ENCODE measurements at regions not wholly inside any gene's neighbourhood (a gene's known extent, or its start where the extent isn't known, plus 50 kb on each side); places are given as distances from the start of the nearest gene placed in this dataset.

- DNase-seq: no peak
- H3K27me3 Mint-ChIP-seq (ENCODE audit: low read depth, poor library complexity): peaks cover 5% of the 10 kb centered on the region
- no peak overlapping the region for H3K4me3 Mint-ChIP-seq
- H3K9me3 Mint-ChIP-seq: no peaks in the 10 kb centered on the region
- H3K36me3 Mint-ChIP-seq (ENCODE audit: low read depth): no peaks in the 10 kb centered on the region
- no peak overlapping the region for H3K27ac Mint-ChIP-seq
- TF ChIP-seq CTCF (IDR thresholded peaks at IDR 0.05): no peak
- peaks cover 31% of the 10 kb centered on the region for H3K4me1 Mint-ChIP-seq
Observed at GRCh38 chr10:65796472-65796871, 1129.4 kb upstream of the LRRTM3 start.

- no peak for TF ChIP-seq CTCF (IDR thresholded peaks at IDR 0.05)
- H3K36me3 Mint-ChIP-seq (ENCODE audit: low read depth): no peaks in the 10 kb centered on the region
- no peak overlapping the region for H3K27ac Mint-ChIP-seq
- no peaks in the 10 kb centered on the region for H3K27me3 Mint-ChIP-seq (ENCODE audit: low read depth, poor library complexity)
- no peaks in the 10 kb centered on the region for H3K9me3 Mint-ChIP-seq
- peaks cover 46% of the 10 kb centered on the region for H3K4me1 Mint-ChIP-seq
- no peak for DNase-seq
- no peak overlapping the region for H3K4me3 Mint-ChIP-seq
Observed at GRCh38 chr10:65798133-65798532, 1127.7 kb upstream of the LRRTM3 start.

GRCh38 chr10:65802391-65802790 is 1123.4 kb upstream of the LRRTM3 start:
- Mint-ChIP-seq H3K36me3 (ENCODE audit: low read depth) (no peaks in the 10 kb centered on the region), H3K27ac (no peak overlapping the region), H3K27me3 (ENCODE audit: low read depth, poor library complexity) (no peaks in the 10 kb centered on the region), H3K9me3 (no peaks in the 10 kb centered on the region), H3K4me3 (no peak overlapping the region), H3K4me1 (peaks cover 67% of the 10 kb centered on the region)
- no peak for TF ChIP-seq CTCF (IDR thresholded peaks at IDR 0.05)
- no peak for DNase-seq

- Mint-ChIP-seq H3K4me1 (peaks cover 53% of the 10 kb centered on the region), H3K4me3 (no peak overlapping the region), H3K9me3 (no peaks in the 10 kb centered on the region), H3K27me3 (ENCODE audit: low read depth, poor library complexity) (no peaks in the 10 kb centered on the region), H3K27ac (peak overlapping the region; percentile 97), H3K36me3 (ENCODE audit: low read depth) (no peaks in the 10 kb centered on the region)
- TF ChIP-seq CTCF (IDR thresholded peaks at IDR 0.05): no peak
- no peak for DNase-seq
Observed at GRCh38 chr10:65805511-65805910, 1120.3 kb upstream of the LRRTM3 start.

- H3K4me3 Mint-ChIP-seq: no peak overlapping the region
- H3K27ac Mint-ChIP-seq: peak overlapping the region; percentile 97
Observed at GRCh38 chr10:65805993-65806392, 1119.8 kb upstream of the LRRTM3 start.

More at GRCh38 chr10:65805993-65806392, 1119.8 kb upstream of the LRRTM3 start:
- H3K4me1 Mint-ChIP-seq: peaks cover 48% of the 10 kb centered on the region
- no peak for TF ChIP-seq CTCF (IDR thresholded peaks at IDR 0.05)
- DNase-seq: no peak
- H3K36me3 Mint-ChIP-seq (ENCODE audit: low read depth): no peaks in the 10 kb centered on the region
- no peaks in the 10 kb centered on the region for H3K9me3 Mint-ChIP-seq
- no peaks in the 10 kb centered on the region for H3K27me3 Mint-ChIP-seq (ENCODE audit: low read depth, poor library complexity)
